H4 (cell line): ENCODE measurements at regions not wholly inside any gene's neighbourhood (a gene's known extent, or its start where the extent isn't known, plus 50 kb on each side); places are given as distances from the start of the nearest gene placed in this dataset.
"Not testable (repeated sequence)": the region's sequence is repeated elsewhere in the genome, so short reads cannot be mapped to it uniquely, and the experiment has no call there.

Source experiments
- DNase-seq: peaks from one replicate; pipeline ENCODE4 v3.0.0-alpha.2; 2015; ENCODE audit warnings: low spot score

DNA sequence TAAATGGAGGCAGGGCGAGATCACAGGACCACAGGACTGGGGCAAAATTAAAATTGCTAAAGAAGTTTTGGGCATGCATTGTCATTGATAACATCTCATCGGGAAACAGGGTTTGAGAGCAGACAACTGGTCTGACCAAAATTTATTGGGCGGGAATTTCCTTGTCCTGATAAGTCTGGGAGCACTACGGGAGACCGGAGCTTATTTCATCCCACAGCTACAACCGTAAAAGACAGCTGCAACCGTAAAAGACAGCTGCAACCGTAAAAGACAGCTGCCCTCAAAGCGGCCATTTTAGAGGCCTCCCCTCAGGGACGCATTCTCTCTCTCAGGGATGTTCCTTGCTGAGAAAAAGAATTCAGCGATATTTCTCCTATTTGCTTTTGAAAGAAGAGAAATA lies 170.4 kb upstream of the NPAP1 start:
- not testable (repeated sequence) for DNase-seq

DNA sequence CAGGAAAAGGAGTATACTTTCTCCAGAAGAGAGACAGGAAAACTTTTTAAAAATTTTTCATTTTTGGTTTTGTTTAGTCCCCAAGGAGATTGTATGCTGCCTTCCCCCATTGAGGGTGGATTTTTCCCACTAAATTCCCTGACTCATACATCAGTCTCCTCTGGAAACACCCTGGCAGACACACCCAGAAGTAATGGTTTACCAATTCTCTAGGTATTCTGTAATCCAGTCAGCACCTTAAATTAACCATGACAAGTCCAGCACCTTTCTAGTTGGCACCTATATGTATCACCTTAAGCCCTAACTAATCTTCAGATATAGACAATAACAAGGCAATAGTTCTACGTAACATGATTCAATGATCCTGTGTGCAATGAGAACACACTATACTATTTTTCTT lies 165.9 kb upstream of the NPAP1 start:
- not testable (repeated sequence) for DNase-seq

DNA sequence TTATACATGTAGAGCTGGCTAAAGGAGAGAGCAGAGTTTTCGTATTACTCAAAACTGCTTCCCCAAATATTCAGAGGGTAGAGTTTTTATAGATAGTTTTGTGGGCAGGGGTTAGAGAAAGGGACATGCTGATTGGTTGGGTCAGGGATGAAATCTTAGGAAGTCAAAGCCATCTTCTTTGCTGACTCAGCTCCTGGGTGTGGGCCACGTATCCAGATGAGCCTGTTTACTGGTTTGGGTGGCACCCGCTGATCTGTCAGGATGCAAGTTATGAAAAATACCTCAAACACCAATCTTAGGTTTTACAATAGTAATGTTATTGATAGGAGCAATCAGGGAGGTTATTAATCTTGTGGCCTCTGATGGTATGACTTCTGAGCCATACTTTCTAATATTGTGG lies 164.0 kb upstream of the NPAP1 start:
- DNase-seq = not testable (repeated sequence)

DNA sequence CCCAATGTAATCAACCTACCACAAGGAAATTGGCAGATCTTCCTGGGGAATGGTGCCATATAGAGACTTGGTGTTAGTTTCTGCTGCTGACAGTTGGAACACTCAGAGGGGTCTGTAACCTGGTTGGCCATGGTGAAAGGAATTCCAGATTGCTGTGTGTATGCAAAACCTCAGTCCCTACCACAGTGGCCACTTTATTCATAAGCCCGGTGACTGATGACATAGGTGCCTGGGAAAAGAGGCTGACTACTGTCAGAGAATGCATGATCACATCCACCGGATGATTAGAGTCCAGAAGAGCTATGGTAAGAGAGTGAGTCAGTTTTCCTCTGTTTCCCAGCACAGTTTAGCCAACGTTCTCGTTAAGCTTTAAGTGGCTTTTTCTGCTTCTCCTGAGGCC lies 156.8 kb upstream of the NPAP1 start:
- not testable (repeated sequence) for DNase-seq

DNA sequence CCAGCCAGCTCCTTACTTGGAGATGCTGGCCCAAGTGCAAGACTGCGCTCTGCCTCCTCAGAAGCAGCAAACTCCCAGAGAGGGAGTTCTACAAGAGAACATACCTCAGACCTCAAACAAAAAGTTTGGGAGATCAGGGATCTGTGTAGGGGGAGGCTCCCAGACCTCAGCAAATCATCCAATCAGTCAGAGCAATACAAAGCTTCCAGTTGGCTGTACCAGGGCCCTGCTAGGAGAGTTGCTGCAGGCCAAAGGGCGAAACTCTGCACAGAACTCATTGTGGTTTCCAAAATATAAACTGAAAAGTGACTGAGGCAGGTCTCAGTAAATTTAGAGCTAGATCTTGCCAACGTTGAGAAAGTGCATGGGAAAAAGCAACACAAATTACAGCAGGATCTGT lies 144.3 kb upstream of the NPAP1 start:
- DNase-seq = not testable (repeated sequence)

DNA sequence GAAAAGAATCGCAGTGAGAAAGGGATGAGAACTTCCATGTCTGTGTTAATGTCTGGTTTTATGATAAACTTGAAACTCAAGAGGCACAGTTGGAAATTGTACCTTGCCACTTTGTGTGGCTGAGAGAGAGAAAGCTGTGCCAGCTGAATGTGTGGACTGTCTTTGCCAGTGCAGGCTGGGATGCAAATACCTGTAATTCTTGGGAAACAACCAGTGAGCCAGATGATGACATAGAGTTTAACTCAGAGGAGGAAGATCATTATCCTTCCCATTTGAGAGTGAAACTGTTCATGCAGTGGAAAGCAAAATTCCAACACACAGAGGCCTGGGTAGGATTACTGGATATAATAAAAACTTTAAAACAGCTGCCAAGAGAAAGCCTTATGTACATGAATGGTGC lies 141.5 kb upstream of the NPAP1 start:
- DNase-seq = not testable (repeated sequence)

DNA sequence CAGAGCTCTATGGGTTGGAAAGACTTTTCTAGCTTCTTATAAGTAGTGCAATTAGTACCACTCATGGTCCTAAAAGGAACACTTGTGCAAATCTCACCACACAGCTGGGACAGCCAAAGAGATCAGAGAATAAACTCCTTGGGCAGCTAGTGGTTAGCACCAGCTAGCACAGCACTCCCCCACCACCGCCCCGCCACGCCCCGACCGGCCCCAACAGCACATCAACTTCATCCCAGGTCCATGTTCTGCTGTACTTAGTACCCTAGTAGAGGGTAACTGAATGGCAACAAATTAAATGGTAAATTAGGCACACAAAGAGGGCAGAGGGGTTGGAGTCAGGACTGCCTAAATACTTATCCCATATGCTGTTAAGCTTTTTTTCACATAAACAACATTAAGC lies 118.3 kb upstream of the NPAP1 start:
- not testable (repeated sequence) for DNase-seq

DNA sequence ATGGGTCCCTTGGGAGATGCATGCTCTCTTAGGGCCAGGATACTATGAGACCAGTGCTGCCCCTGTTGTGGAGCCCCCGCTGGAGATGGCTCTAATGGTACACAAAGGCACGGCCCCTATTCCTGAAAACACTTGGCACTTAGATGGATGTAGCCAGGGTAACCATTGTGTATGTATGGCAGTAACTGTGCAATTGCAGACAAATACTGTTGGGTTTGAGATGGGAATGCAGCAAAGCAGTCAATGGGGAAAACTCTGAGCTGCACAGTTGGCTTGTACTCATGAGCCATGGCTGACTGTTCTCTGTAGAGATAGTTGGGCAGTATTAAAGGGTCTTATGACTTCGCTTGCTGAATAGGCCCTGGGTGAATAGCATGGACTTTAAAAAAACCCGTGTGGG lies 67.9 kb upstream of the NPAP1 start:
- no peak for DNase-seq

DNA sequence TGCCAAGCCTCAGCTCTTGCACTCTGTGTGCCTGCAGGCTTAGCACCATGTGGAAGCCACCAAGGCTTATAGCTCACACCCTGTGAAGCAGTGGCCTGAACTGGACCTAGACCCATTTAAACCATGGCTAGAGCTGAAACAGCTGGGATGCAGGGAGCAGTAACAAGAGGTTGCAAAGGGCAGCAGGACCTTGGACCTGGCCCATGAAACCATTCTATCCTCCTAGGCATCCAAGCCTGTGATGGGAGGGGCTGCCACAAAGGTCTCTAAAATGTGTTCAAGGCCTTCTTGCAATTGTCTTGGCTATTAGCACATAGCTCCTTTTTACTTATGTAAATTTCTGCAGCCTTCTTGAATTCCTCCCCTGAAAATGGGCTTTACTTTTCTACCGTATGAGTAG lies 57.9 kb upstream of the NPAP1 start:
- no peak for DNase-seq

DNA sequence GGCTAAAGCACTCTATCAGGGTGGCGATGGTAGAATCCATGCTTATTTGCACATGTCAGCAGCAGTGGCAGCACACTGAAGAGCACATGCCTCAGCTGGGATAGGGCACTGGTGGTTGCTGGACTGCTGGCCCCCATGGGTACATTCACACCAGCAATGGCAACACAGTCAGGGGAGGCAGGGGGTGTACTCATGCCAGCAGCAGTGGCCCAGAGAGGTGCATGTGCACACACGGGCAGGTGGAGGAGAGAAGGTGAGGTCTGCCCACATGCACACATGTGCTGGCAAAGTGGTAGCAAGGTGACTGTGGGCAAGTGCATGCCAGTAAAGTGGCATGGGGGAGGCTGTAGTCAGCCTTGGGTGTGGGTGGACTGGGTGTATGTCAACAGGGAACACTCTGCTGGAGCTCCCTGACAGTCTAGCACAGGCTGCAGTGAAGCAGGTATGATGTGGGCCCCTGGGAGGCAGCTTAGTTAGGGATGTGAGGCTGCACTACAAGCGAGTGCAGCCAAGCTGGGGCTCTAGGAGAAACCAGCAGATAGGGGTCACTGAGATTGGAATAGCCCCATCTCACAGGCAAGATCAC lies 53.9 kb upstream of the NPAP1 start:
- no peak for DNase-seq
